Activated CD4-positive, alpha-beta T cell treated with anti-CD3 and anti-CD28 coated beads, Interleukin-2, amount 10 ng/mL, durations not matched to agents 7 days and 5 days (primary cell): ENCODE measurements at regions not wholly inside any gene's neighbourhood (a gene's known extent, or its start where the extent isn't known, plus 50 kb on each side); places are given as distances from the start of the nearest gene placed in this dataset.

Experiments
- CTCF ChIA-PET: fragments of 350-600 bp; sonication (Branson Sonifier 250); formaldehyde crosslinking; loops from one replicate; lab custom pipeline; 2021; ENCODE audit warnings: antibody characterized with exemption; lab: Charles Lee
- POLR2A ChIA-PET: fragments of 350-600 bp; sonication (Branson Sonifier 250); formaldehyde crosslinking; loops from one replicate; lab custom pipeline; 2021; ENCODE audit warnings: antibody characterized with exemption; lab: Charles Lee
- DNase-seq: peaks from one replicate; pipeline ENCODE4 v3.0.0-alpha.2; 2020
- H3K27ac Mint-ChIP-seq: one replicate; pipeline ENCODE4 v1.8.0; 2021; ENCODE audit warnings: mild to moderate bottlenecking, moderate library complexity, mixed read lengths
- H3K27me3 Mint-ChIP-seq: one replicate; pipeline ENCODE4 v1.8.0; 2021; ENCODE audit warnings: mixed read lengths
- H3K36me3 Mint-ChIP-seq: one replicate; pipeline ENCODE4 v1.8.0; 2021; ENCODE audit warnings: low read depth, mixed read lengths
- H3K4me1 Mint-ChIP-seq: one replicate; pipeline ENCODE4 v1.8.0; 2021; ENCODE audit warnings: mixed read lengths
- H3K4me3 Mint-ChIP-seq: one replicate; pipeline ENCODE4 v1.8.0; 2021; ENCODE audit warnings: mild to moderate bottlenecking, moderate library complexity, mixed read lengths
- H3K9me3 Mint-ChIP-seq: one replicate; pipeline ENCODE4 v1.8.0; 2021; ENCODE audit warnings: mixed read lengths

- H3K4me1 Mint-ChIP-seq, result no peaks in the 10 kb centered on the region
- no peak for DNase-seq
- H3K9me3 Mint-ChIP-seq, result no peaks in the 10 kb centered on the region
- H3K36me3 Mint-ChIP-seq, result no peaks in the 10 kb centered on the region
- no peaks in the 10 kb centered on the region for H3K27me3 Mint-ChIP-seq
- no peak overlapping the region for H3K4me3 Mint-ChIP-seq
- CTCF ChIA-PET, result interaction anchor here (0.6 kb wide), 1 partner anchor 257 kb away, joined by 3 read pairs; no protein-coding TSS in a partner anchor
- H3K27ac Mint-ChIP-seq, result no peak overlapping the region
- POLR2A ChIA-PET, result no interaction called here
Observed at GRCh38 chr7:12943781-12944180, 256.3 kb downstream of the ARL4A start.

GRCh38 chr7:12945901-12946300 is 258.5 kb downstream of the ARL4A start:
- H3K27me3 Mint-ChIP-seq, result no peaks in the 10 kb centered on the region
- H3K27ac Mint-ChIP-seq, result no peak overlapping the region
- ChIA-PET POLR2A (no interaction called here), CTCF (no interaction called here)
- no peaks in the 10 kb centered on the region for H3K4me1 Mint-ChIP-seq
- no peak overlapping the region for H3K4me3 Mint-ChIP-seq
- DNase-seq, result no peak
- H3K9me3 Mint-ChIP-seq, result no peaks in the 10 kb centered on the region
- no peaks in the 10 kb centered on the region for H3K36me3 Mint-ChIP-seq

DNA sequence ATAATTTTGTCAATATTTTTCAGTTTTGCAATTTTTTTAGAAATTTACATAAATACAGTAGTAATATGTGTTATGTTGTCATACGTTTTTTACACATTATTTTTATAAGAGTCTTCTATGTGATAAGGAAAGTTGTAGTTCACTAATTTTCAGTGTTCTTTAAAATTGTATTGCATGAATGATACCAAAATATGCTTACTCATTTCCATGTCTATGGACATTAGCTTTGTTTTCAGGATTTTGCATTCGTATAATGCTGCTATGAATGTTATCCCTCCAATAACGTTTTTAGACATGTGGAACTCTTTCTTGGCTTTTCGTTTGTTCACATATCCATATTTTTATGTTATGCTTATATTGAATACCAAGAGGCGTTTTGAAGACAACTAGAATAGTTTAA is 260.0 kb downstream of the ARL4A start:
- Mint-ChIP-seq H3K27ac (no peak overlapping the region), H3K27me3 (no peaks in the 10 kb centered on the region), H3K4me3 (no peak overlapping the region), H3K4me1 (no peaks in the 10 kb centered on the region), H3K9me3 (no peaks in the 10 kb centered on the region), H3K36me3 (no peaks in the 10 kb centered on the region)
- DNase-seq, result no peak
- CTCF ChIA-PET, result interaction anchor here (1.3 kb wide), 2 partner anchors 260 to 261 kb away, joined by 3 to 4 read pairs; partner anchors contain the start of gene ARL4A
- POLR2A ChIA-PET, result no interaction called here

DNA sequence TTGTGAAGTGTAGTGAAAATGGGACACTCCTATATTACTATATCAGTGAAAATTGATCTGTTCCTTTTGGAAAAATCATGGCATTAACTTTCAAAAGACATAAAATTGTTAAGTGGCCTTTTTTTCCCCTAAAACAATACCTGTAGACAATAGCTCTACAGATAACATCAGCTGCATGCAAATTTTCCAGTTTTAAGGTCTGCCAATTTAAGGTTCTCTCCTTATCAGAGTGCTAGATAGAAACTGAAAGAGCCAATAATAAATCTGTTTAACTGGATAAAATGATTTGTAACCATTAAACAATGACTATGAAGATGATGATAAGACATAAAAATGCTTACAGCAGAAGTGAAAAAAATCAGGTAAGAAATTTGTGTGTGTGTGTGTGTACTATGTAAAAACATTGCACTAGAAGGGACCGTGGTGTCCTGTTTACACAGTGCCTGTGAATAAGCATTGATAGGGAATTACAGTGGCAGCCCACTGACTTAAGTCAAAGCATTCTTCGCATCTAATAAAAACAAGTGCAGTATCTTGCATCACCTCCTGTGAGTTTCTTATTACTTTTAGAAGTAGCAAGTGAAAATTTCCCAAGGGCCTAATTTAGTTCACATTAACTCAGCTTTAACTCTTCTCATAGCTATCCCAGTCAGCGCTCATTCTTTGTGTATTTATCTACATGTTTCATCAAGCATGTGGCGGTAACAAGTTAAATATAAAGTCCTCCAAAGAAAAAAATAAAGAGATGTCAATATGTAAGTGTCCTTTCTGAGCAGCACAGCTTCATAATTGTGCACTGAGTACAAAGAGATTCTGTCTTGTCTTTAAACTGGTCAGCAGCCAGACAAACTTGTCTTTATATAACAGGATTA is 261.9 kb downstream of the ARL4A start:
- H3K27me3 Mint-ChIP-seq, result no peaks in the 10 kb centered on the region
- H3K36me3 Mint-ChIP-seq, result no peaks in the 10 kb centered on the region
- H3K4me3 Mint-ChIP-seq, result no peak overlapping the region
- ChIA-PET CTCF (interaction anchor here (1.3 kb wide), 1 partner anchor 262 kb away, joined by 3 read pairs; the partner anchor contains the start of gene ARL4A), POLR2A (no interaction called here)
- no peak overlapping the region for H3K27ac Mint-ChIP-seq
- no peaks in the 10 kb centered on the region for H3K4me1 Mint-ChIP-seq
- DNase-seq, result no peak
- H3K9me3 Mint-ChIP-seq, result no peaks in the 10 kb centered on the region

- ChIA-PET POLR2A (no interaction called here), CTCF (no interaction called here)
- H3K36me3 Mint-ChIP-seq, result no peaks in the 10 kb centered on the region
Observed at GRCh38 chr7:12951397-12951801, 264.0 kb downstream of the ARL4A start.

GRCh38 chr7:12954380-12955033 is 267.1 kb downstream of the ARL4A start:
- CTCF ChIA-PET, result no interaction called here
- POLR2A ChIA-PET, result no interaction called here
- no peak overlapping the region for H3K4me3 Mint-ChIP-seq
- no peak overlapping the region for H3K27ac Mint-ChIP-seq
- no peak for DNase-seq
- H3K4me1 Mint-ChIP-seq, result no peaks in the 10 kb centered on the region
- H3K9me3 Mint-ChIP-seq, result no peaks in the 10 kb centered on the region
- no peaks in the 10 kb centered on the region for H3K27me3 Mint-ChIP-seq
- H3K36me3 Mint-ChIP-seq, result no peaks in the 10 kb centered on the region

More at GRCh38 chr7:12951397-12951801, 264.0 kb downstream of the ARL4A start:
- Mint-ChIP-seq H3K4me1 (no peaks in the 10 kb centered on the region), H3K4me3 (no peak overlapping the region), H3K27ac (no peak overlapping the region), H3K9me3 (no peaks in the 10 kb centered on the region), H3K27me3 (no peaks in the 10 kb centered on the region)
- no peak for DNase-seq

- no peak overlapping the region for H3K27ac Mint-ChIP-seq
- CTCF ChIA-PET, result no interaction called here
Observed at GRCh38 chr7:12957487-12957886, 270.1 kb downstream of the ARL4A start.

GRCh38 chr7:12961910-12962480 is 274.6 kb downstream of the ARL4A start:
- no peak overlapping the region for H3K4me3 Mint-ChIP-seq
- H3K4me1 Mint-ChIP-seq, result no peaks in the 10 kb centered on the region
- DNase-seq, result no peak
- POLR2A ChIA-PET, result no interaction called here
- no peaks in the 10 kb centered on the region for H3K9me3 Mint-ChIP-seq
- CTCF ChIA-PET, result no interaction called here
- no peaks in the 10 kb centered on the region for H3K36me3 Mint-ChIP-seq
- no peaks in the 10 kb centered on the region for H3K27me3 Mint-ChIP-seq
- H3K27ac Mint-ChIP-seq, result no peak overlapping the region

More at GRCh38 chr7:12957487-12957886, 270.1 kb downstream of the ARL4A start:
- Mint-ChIP-seq H3K36me3 (no peaks in the 10 kb centered on the region), H3K27me3 (no peaks in the 10 kb centered on the region), H3K9me3 (no peaks in the 10 kb centered on the region), H3K4me1 (no peaks in the 10 kb centered on the region), H3K4me3 (no peak overlapping the region)
- no peak for DNase-seq
- POLR2A ChIA-PET, result no interaction called here

GRCh38 chr7:12963435-12963834 is 276.0 kb downstream of the ARL4A start:
- Mint-ChIP-seq H3K4me3 (no peak overlapping the region), H3K27ac (no peak overlapping the region), H3K27me3 (no peaks in the 10 kb centered on the region), H3K9me3 (no peaks in the 10 kb centered on the region), H3K4me1 (no peaks in the 10 kb centered on the region), H3K36me3 (no peaks in the 10 kb centered on the region)
- POLR2A ChIA-PET, result no interaction called here
- DNase-seq, result no peak
- CTCF ChIA-PET, result interaction anchor here (0.5 kb wide), 1 partner anchor 551 kb away, joined by 4 read pairs; no protein-coding TSS in a partner anchor

GRCh38 chr7:12964836-12965235 is 277.4 kb downstream of the ARL4A start:
- no peaks in the 10 kb centered on the region for H3K36me3 Mint-ChIP-seq
- no peaks in the 10 kb centered on the region for H3K27me3 Mint-ChIP-seq
- H3K4me3 Mint-ChIP-seq, result no peak overlapping the region
- DNase-seq, result no peak
- no peaks in the 10 kb centered on the region for H3K4me1 Mint-ChIP-seq
- H3K27ac Mint-ChIP-seq, result no peak overlapping the region
- POLR2A ChIA-PET, result no interaction called here
- H3K9me3 Mint-ChIP-seq, result no peaks in the 10 kb centered on the region
- CTCF ChIA-PET, result interaction anchor here (1.2 kb wide), 1 partner anchor 279 kb away, joined by 3 read pairs; no protein-coding TSS in a partner anchor

- CTCF ChIA-PET, result interaction anchor here (1.2 kb wide), 1 partner anchor 280 kb away, joined by 3 read pairs; no protein-coding TSS in a partner anchor
Observed at GRCh38 chr7:12965767-12966166, 278.3 kb downstream of the ARL4A start.

GRCh38 chr7:12967322-12967721 is 279.9 kb downstream of the ARL4A start:
- Mint-ChIP-seq H3K36me3 (no peaks in the 10 kb centered on the region), H3K27ac (no peak overlapping the region), H3K27me3 (no peaks in the 10 kb centered on the region), H3K9me3 (no peaks in the 10 kb centered on the region), H3K4me3 (no peak overlapping the region), H3K4me1 (no peaks in the 10 kb centered on the region)
- ChIA-PET POLR2A (no interaction called here), CTCF (no interaction called here)
- no peak for DNase-seq

More at GRCh38 chr7:12965767-12966166, 278.3 kb downstream of the ARL4A start:
- DNase-seq, result no peak
- no peak overlapping the region for H3K27ac Mint-ChIP-seq
- H3K4me1 Mint-ChIP-seq, result no peaks in the 10 kb centered on the region
- no peaks in the 10 kb centered on the region for H3K9me3 Mint-ChIP-seq
- H3K36me3 Mint-ChIP-seq, result no peaks in the 10 kb centered on the region
- POLR2A ChIA-PET, result no interaction called here
- H3K4me3 Mint-ChIP-seq, result no peak overlapping the region
- H3K27me3 Mint-ChIP-seq, result no peaks in the 10 kb centered on the region
